GM12878 (cell line): ENCODE measurements at regions not wholly inside any gene's neighbourhood (a gene's known extent, or its start where the extent isn't known, plus 50 kb on each side); places are given as distances from the start of the nearest gene placed in this dataset.

Source experiments
- ATAC-seq: fragments of 200-7000 bp; cut with Tn5 transposase; 3 replicates; pipeline ENCODE4 v1.9.1; 2020; ENCODE audit warnings: mild to moderate bottlenecking, moderate library complexity
- BruUV-seq: library from RNA; stranded (reverse); fragments of 400-500 nt; replicated peaks from 2 replicates; lab custom pipeline; 2021; lab: Mats Ljungman, UMichigan
- CTCF ChIA-PET: fragments of 300-600 bp; sonication (Branson Sonifier 250); formaldehyde crosslinking; extraction: SDS; loops from one replicate; lab custom pipeline; 2021; ENCODE audit warnings: inconsistent platforms; lab: Yijun Ruan, JAX
- POLR2A ChIA-PET: fragments of 350-600 bp; formaldehyde crosslinking; extraction: SDS; loops from one replicate; lab custom pipeline; 2021; ENCODE audit warnings: inconsistent platforms; lab: Charles Lee
- RAD21 ChIA-PET: fragments of 300-600 bp; sonication (Branson Sonifier 250); formaldehyde crosslinking; loops from one replicate; lab custom pipeline; 2023; ENCODE audit warnings: antibody characterized with exemption; ENCODE audit not compliant: unreplicated experiment; lab: Charles Lee
- SMC1A ChIA-PET: fragments of 300-600 bp; sonication (Branson Sonifier 250); formaldehyde crosslinking; loops from one replicate; lab custom pipeline; 2023; ENCODE audit not compliant: unreplicated experiment, uncharacterized antibody; lab: Charles Lee
- DNase-seq: peaks from one replicate; pipeline ENCODE4 v3.0.0-alpha.2; 2011; ENCODE audit warnings: low read depth, low spot score
- FAIRE-seq: peaks from 3 replicates; lab custom pipeline; 2011; peaks lifted over from hg19 to GRCh38; lab: Jason Lieb, UNC
- H2AFZ ChIP-seq: 2 replicates; pipeline ENCODE4 v1.6.0; 2011; ENCODE audit warnings: low read depth, low read length, control low read depth; ENCODE audit not compliant: control insufficient read depth
- H3K27ac ChIP-seq: 2 replicates; pipeline ENCODE4 v1.5.1; 2011; ENCODE audit warnings: control low read depth; ENCODE audit not compliant: control insufficient read depth, insufficient read depth
- H3K27me3 ChIP-seq, 2 experiments: replicated peaks in 1 of 2; 2 replicates each; pipeline versions ENCODE4 v1.6.0 to v1.6.1; 2011; ENCODE audit warnings: low read length in 1 of 2; ENCODE audit not compliant: control insufficient read depth in 2 of 2, insufficient read depth in 2 of 2
- H3K36me3 ChIP-seq, 2 experiments: 2 replicates each; pipeline ENCODE4 v1.5.1; 2011; ENCODE audit warnings: low read length in 1 of 2; ENCODE audit not compliant: control insufficient read depth in 2 of 2, insufficient read depth in 2 of 2
- H3K4me1 ChIP-seq: 2 replicates; pipeline ENCODE4 v1.6.1; 2011; ENCODE audit warnings: mild to moderate bottlenecking, low read length, moderate library complexity, mixed read lengths; ENCODE audit not compliant: control insufficient read depth, insufficient read depth
- H3K4me2 ChIP-seq: 2 replicates; pipeline ENCODE4 v1.6.0; 2011; ENCODE audit warnings: control low read depth; ENCODE audit not compliant: control insufficient read depth, insufficient read depth
- H3K4me3 ChIP-seq: fragments of 200-600 bp; sonication (generic); 2 replicates; pipeline ENCODE4 v1.5.1; 2016
- H3K79me2 ChIP-seq: 2 replicates; pipeline ENCODE4 v1.6.0; 2011; ENCODE audit warnings: low read length; ENCODE audit not compliant: control insufficient read depth, insufficient read depth
- H3K9ac ChIP-seq: 2 replicates; pipeline ENCODE4 v1.8.0; 2011; ENCODE audit warnings: low read length, control low read depth, mixed read lengths; ENCODE audit not compliant: control insufficient read depth, insufficient read depth
- H3K9me3 ChIP-seq: replicated peaks from 3 replicates; pipeline ENCODE4 v1.5.1; 2011; ENCODE audit warnings: mild to moderate bottlenecking, low read length; ENCODE audit not compliant: control insufficient read depth, insufficient read depth
- H4K20me1 ChIP-seq: 2 replicates; pipeline ENCODE4 v1.6.0; 2011; ENCODE audit not compliant: control insufficient read depth, insufficient read depth
- CBFB ChIP-seq: IDR thresholded peaks from 2 replicates; pipeline ENCODE4 v1.6.1; 2016; ENCODE audit warnings: antibody characterized with exemption, low read depth
- CTCF ChIP-seq, 3 experiments: IDR thresholded peaks in 2 of 3; conservative IDR thresholded peaks in 1 of 3; 2 replicates each; pipeline ENCODE4 v1.5.1; 2011; ENCODE audit warnings: low read depth in 3 of 3, low read length in 3 of 3, mild to moderate bottlenecking in 3 of 3, control low read depth in 2 of 3, moderate library complexity in 2 of 3, inconsistent platforms in 1 of 3, mixed read lengths in 1 of 3; ENCODE audit not compliant: control insufficient read depth in 2 of 3, insufficient read depth in 1 of 3; ENCODE audit errors: extremely low read depth in 1 of 3
- ETV6 ChIP-seq, 2 experiments: fragments of 450-650 bp in 1 of 2; IDR thresholded peaks in 1 of 2; conservative IDR thresholded peaks in 1 of 2; 2 replicates each; pipeline ENCODE4 v1.6.1; 2014; ENCODE audit warnings: antibody characterized with exemption in 1 of 2, borderline replicate concordance in 1 of 2, low read depth in 1 of 2, mild to moderate bottlenecking in 1 of 2, moderate library complexity in 1 of 2
- MYB ChIP-seq: fragments of 150-350 bp; IDR thresholded peaks from 2 replicates; pipeline ENCODE4 v1.6.1; 2014; ENCODE audit warnings: mild to moderate bottlenecking, low read depth, low read length, borderline replicate concordance
- NBN ChIP-seq: fragments of 450-650 bp; IDR thresholded peaks from 2 replicates; pipeline ENCODE4 v1.6.1; 2016
- NFYA ChIP-seq: IDR thresholded peaks from 2 replicates; pipeline ENCODE4 v1.6.1; 2011; ENCODE audit warnings: low read depth, mild to moderate bottlenecking, low read length, improper control_type of control experiment, borderline replicate concordance
- POLR2AphosphoS5 ChIP-seq: IDR thresholded peaks from 2 replicates; pipeline ENCODE4 v1.6.1; 2011; ENCODE audit warnings: mild to moderate bottlenecking, low read length, inconsistent platforms
- SIN3A ChIP-seq: IDR thresholded peaks from 2 replicates; pipeline ENCODE4 v1.6.1; 2012; ENCODE audit warnings: low read depth, low read length, improper control_type of control experiment
- SMAD5 ChIP-seq: IDR thresholded peaks from 2 replicates; pipeline ENCODE4 v1.6.1; 2016; ENCODE audit warnings: antibody characterized with exemption, low read depth
- SUPT20H ChIP-seq: IDR thresholded peaks from 2 replicates; pipeline ENCODE4 v1.6.1; 2011; ENCODE audit warnings: low read depth, mild to moderate bottlenecking, low read length, moderate library complexity, borderline replicate concordance; ENCODE audit not compliant: control insufficient read depth
- ZBED1 ChIP-seq: IDR thresholded peaks from 2 replicates; pipeline ENCODE4 v1.6.1; 2016; ENCODE audit warnings: borderline replicate concordance
- ZNF384 ChIP-seq: IDR thresholded peaks from 2 replicates; pipeline ENCODE4 v1.6.1; 2012; ENCODE audit warnings: low read depth, mild to moderate bottlenecking, low read length, improper control_type of control experiment, borderline replicate concordance
- WGBS: methylation state at CpG from one replicate; pipeline ENCODE4 v1.1.6; 2016; ENCODE audit warnings: low lambda C conversion rate; ENCODE audit not compliant: insufficient replicate concordance, insufficient coverage; ENCODE audit errors: missing lambda C conversion rate; 5-methylcytosine and 5-hydroxymethylcytosine counted together
- in situ Hi-C: fragments of 300-500 bp; cut with MboI; formaldehyde crosslinking; loops from 9 replicates; pipeline ENCODE4 v1.14.3; 2018; ENCODE audit warnings: mixed read lengths
- intact Hi-C: fragments of 100-400 bp; cut with micrococcal nuclease; formaldehyde crosslinking; loops from one replicate; pipeline ENCODE4 v1.14.2; 2022; ENCODE audit not compliant: unreplicated experiment
- TF ChIP-seq, protein P1 (sequence below): fragments of 450-650 bp; formaldehyde crosslinking; IDR thresholded peaks from 2 replicates; pipeline ENCODE4 v1.4.0; 2022; ENCODE audit warnings: mild to moderate bottlenecking, moderate library complexity
- TF ChIP-seq, protein P2 (sequence below): IDR thresholded peaks from 2 replicates; pipeline ENCODE4 v1.6.1; 2011; ENCODE audit warnings: low read depth, low read length, improper control_type of control experiment, borderline replicate concordance

GRCh38 chr2:221753401-221753800 is 181.3 kb upstream of the EPHA4 start:
- BruUV-seq: no TSS peak
- in situ Hi-C loops: no loop called here
- CTCF ChIA-PET: no interaction called here

DNA sequence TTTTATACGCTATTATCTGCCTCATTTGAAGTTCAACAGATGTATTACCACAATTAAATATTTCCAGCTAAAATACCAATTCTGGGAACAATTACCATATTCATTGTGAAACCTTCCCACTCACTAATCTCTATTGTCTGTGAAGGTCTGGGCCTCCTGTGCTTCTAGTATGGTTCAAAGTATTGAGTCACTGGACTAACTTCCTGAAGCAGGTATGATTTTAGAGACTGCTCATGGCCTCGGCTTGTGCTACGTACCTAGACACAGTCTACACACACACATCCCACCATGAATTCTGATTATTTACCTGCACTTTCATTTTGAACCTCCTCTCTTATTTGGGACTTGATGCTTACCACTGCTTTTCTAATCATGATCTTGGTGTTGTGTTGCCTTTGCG is 180.7 kb upstream of the EPHA4 start:
- intact Hi-C loops: no loop called here
- no peak overlapping the region for H2AFZ ChIP-seq
- no peak overlapping the region for H3K4me2 ChIP-seq
- WGBS: 52% methylated on average over 4 of the region's 4 CpGs
- BruUV-seq: no TSS peak
- in situ Hi-C loops: no loop called here
- H3K4me3 ChIP-seq: no peak overlapping the region
- no peaks in the 10 kb centered on the region for H3K9me3 ChIP-seq
- ChIA-PET POLR2A (no interaction called here), SMC1A (interaction anchor here (0.7 kb wide), 1 partner anchor 31 kb away, joined by 3 read pairs; no protein-coding TSS in a partner anchor), RAD21 (no interaction called here), CTCF (no interaction called here)
- DNase-seq (no peak), ATAC-seq (no peak), FAIRE-seq (no peak)
- H3K27me3 ChIP-seq: no peaks in the 10 kb centered on the region
- no peaks in the 10 kb centered on the region for H3K36me3 ChIP-seq
- H3K27ac ChIP-seq: no peak overlapping the region
- no peaks in the 10 kb centered on the region for H3K79me2 ChIP-seq
- H3K9ac ChIP-seq: no peak overlapping the region
- no peaks in the 10 kb centered on the region for H4K20me1 ChIP-seq
- no peaks in the 10 kb centered on the region for H3K4me1 ChIP-seq
- TF ChIP-seq POLR2AphosphoS5: no peak
- TF ChIP-seq, protein P1, sequence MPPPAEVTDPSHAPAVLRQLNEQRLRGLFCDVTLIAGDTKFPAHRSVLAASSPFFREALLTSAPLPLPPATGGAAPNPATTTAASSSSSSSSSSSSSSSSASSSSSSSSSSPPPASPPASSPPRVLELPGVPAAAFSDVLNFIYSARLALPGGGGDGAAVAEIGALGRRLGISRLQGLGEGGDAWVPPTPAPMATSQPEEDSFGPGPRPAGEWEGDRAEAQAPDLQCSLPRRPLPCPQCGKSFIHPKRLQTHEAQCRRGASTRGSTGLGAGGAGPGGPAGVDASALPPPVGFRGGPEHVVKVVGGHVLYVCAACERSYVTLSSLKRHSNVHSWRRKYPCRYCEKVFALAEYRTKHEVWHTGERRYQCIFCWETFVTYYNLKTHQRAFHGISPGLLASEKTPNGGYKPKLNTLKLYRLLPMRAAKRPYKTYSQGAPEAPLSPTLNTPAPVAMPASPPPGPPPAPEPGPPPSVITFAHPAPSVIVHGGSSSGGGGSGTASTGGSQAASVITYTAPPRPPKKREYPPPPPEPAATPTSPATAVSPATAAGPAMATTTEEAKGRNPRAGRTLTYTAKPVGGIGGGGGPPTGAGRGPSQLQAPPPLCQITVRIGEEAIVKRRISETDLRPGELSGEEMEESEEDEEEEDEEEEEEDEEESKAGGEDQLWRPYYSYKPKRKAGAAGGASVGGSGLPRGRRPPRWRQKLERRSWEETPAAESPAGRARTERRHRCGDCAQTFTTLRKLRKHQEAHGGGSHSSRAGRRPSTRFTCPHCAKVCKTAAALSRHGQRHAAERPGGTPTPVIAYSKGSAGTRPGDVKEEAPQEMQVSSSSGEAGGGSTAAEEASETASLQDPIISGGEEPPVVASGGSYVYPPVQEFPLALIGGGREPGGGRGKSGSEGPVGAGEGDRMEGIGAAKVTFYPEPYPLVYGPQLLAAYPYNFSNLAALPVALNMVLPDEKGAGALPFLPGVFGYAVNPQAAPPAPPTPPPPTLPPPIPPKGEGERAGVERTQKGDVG: no peak
- no peak for TF ChIP-seq ETV6 (conservative IDR thresholded peaks at IDR 0.05 in 1 of 2, IDR thresholded peaks at IDR 0.05 in 1 of 2; ENCODE audit: borderline replicate concordance in 1 of 2, low read depth in 1 of 2)
- TF ChIP-seq MYB: no peak
- no peak for TF ChIP-seq CTCF (IDR thresholded peaks at IDR 0.05 in 2 of 3, conservative IDR thresholded peaks at IDR 0.05 in 1 of 3; ENCODE audit: control insufficient read depth in 2 of 3, extremely low read depth in 1 of 3, insufficient read depth in 1 of 3, low read depth in 3 of 3, low read length in 3 of 3)
- no peak for TF ChIP-seq NFYA
- TF ChIP-seq ZBED1: no peak
- no peak for TF ChIP-seq ZNF384

More at GRCh38 chr2:221753401-221753800, 181.3 kb upstream of the EPHA4 start:
- intact Hi-C loops: no loop called here
- TF ChIP-seq SMAD5 (no peak), SUPT20H (no peak), SIN3A (no peak), NBN (no peak), CBFB (no peak)
- TF ChIP-seq, protein P2, sequence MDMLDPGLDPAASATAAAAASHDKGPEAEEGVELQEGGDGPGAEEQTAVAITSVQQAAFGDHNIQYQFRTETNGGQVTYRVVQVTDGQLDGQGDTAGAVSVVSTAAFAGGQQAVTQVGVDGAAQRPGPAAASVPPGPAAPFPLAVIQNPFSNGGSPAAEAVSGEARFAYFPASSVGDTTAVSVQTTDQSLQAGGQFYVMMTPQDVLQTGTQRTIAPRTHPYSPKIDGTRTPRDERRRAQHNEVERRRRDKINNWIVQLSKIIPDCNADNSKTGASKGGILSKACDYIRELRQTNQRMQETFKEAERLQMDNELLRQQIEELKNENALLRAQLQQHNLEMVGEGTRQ: no peak
- ChIA-PET POLR2A (no interaction called here), RAD21 (no interaction called here), SMC1A (no interaction called here)
- Histone ChIP-seq H2AFZ (no peak overlapping the region), H4K20me1 (no peaks in the 10 kb centered on the region), H3K4me1 (no peaks in the 10 kb centered on the region), H3K4me3 (no peak overlapping the region), H3K9me3 (no peaks in the 10 kb centered on the region), H3K4me2 (no peak overlapping the region), H3K79me2 (no peaks in the 10 kb centered on the region), H3K9ac (no peak overlapping the region), H3K27ac (no peak overlapping the region), H3K36me3 (no peaks in the 10 kb centered on the region), H3K27me3 (no peaks in the 10 kb centered on the region)
- WGBS: 17% methylated on average over 2 of the region's 2 CpGs
- DNase-seq (no peak), ATAC-seq (no peak), FAIRE-seq (no peak)
